ENCODE measurements at regions not wholly inside any gene's neighbourhood (a gene's known extent, or its start where the extent isn't known, plus 50 kb on each side); places are given as distances from the start of the nearest gene placed in this dataset.

DNA sequence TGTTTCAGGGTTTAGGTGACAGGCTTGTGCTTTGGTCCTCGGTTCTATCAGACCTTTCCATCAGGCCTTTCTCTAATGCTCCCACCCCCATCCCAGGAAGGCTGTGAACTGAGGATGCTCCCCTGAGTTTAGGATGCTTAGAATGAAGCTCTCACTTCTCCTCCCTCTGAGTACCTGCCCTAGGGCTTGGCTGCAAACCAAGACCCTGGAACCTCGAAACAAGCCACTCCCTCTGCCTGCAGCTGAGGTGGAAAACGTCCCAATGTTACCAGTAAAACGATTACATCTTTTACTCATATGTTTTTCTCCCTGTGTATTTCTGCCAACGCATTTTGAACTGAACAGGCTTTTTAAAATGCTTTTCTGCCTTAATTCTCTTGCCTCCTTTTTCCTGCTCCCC is 54.5 kb upstream of the BMAL1 start:
- DNase-seq, result no peak
- H3K9ac ChIP-seq (ENCODE audit: low read depth in 2 of 2, low read length in 2 of 2), result no peak overlapping the region
- no peak overlapping the region for H3K4me3 ChIP-seq
- H3K4me1 ChIP-seq, result no peaks in the 10 kb centered on the region
- TF ChIP-seq CTCF (IDR thresholded peaks at IDR 0.05), result no peak
- H3K27me3 ChIP-seq, result no peaks in the 10 kb centered on the region
- no peaks in the 10 kb centered on the region for H3K36me3 ChIP-seq
- intact Hi-C loops (cut with DNase I), result no loop called here
- no peak overlapping the region for H3K27ac ChIP-seq
- no peaks in the 10 kb centered on the region for H3K9me3 ChIP-seq

- TF ChIP-seq CTCF (IDR thresholded peaks at IDR 0.05), result no peak
- Histone ChIP-seq H3K9me3 (no peaks in the 10 kb centered on the region), H3K36me3 (no peaks in the 10 kb centered on the region), H3K9ac (ENCODE audit: low read depth in 2 of 2, low read length in 2 of 2) (no peak overlapping the region), H3K4me3 (no peak overlapping the region), H3K4me1 (no peaks in the 10 kb centered on the region), H3K27me3 (no peaks in the 10 kb centered on the region), H3K27ac (no peak overlapping the region)
- no peak for DNase-seq
- intact Hi-C loops (cut with DNase I), result no loop called here
These were observed 53.3 kb upstream of the BMAL1 start for GRCh38 chr11:13224324-13224723.

DNA sequence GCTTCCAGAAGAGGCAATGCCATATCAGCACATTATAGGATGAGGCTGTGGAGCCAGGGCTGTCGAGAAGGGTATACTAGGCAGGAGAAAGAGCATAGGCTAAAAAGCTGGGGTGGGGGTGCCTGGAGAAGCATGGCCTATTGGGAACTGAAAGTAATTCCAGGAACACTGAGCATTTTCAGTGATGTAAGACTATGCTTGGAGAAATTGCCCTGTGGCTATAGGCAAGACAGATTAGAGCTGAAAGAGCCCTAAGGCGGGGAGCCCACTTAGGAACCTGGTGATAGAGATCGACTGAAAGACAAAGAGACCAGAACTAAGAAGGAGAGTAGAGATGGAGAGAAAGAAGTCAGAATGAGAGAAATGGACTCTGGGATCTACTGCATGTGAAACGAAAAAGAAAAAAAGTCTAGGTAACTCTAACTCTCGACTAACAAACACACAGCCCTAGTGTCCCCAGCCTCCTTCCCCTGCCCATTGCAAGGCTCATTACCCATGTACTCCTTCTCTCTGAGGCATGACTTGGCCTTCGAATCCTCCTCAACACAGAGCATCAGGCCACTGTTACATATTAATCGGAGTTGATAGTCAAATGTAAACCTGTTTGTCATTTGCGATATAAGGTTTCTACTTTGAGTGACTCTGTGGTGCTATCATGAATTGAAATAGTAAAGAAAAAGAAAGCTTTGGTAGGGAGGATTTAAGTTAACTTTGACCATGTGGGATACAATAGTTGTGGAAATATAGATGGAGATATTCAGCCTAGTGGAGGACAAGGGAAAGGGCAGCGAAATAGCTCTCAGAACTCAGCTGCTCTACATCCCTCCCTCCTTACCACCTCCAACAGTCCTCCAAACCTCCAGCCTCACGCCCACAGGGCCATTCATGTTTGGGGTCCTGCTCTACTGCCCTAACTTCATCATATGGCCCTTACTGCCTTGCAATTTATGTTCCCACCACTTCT is 52.3 kb upstream of the BMAL1 start:
- Histone ChIP-seq H3K4me1 (no peaks in the 10 kb centered on the region), H3K27me3 (no peaks in the 10 kb centered on the region), H3K27ac (no peak overlapping the region), H3K9me3 (no peaks in the 10 kb centered on the region), H3K4me3 (no peak overlapping the region), H3K9ac (ENCODE audit: low read depth in 2 of 2, low read length in 2 of 2) (no peak overlapping the region), H3K36me3 (no peaks in the 10 kb centered on the region)
- TF ChIP-seq CTCF (IDR thresholded peaks at IDR 0.05), result no peak
- no peak for DNase-seq
- intact Hi-C loops (cut with DNase I), result no loop called here

DNA sequence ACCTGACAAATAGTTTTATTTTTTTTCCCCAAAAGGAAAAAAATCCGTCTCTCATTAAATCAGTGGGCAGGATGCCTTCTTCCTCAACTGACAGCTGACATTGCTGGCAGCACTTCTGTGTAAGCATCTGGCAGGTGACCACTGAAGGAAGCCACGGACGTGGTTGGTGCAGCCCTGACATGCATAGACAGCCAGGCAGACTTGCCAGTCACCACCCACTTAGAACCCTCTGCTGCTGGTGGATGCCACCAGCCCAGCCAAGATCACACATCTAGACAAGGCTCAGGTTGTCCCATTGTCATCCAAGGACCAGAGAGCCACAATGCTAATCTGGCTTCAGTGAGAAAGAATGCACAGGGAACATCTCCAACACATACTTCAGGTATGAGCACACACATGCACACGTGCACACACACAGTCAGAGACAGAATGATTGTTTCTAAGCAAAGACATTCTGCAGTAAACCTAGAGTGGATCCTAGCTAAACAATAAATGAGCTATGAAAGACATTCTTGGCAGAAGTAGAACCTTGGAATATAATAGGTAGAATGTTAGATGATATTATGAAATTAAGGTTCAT is 49.8 kb upstream of the BMAL1 start:
- Histone ChIP-seq H3K27me3 (no peaks in the 10 kb centered on the region), H3K4me1 (no peaks in the 10 kb centered on the region), H3K9ac (ENCODE audit: low read depth in 2 of 2, low read length in 2 of 2) (no peak overlapping the region), H3K36me3 (no peaks in the 10 kb centered on the region), H3K27ac (no peak overlapping the region), H3K4me3 (no peak overlapping the region), H3K9me3 (no peaks in the 10 kb centered on the region)
- intact Hi-C loops (cut with DNase I), result no loop called here
- DNase-seq, result no peak
- TF ChIP-seq CTCF (IDR thresholded peaks at IDR 0.05), result no peak
